IMR-90 (cell line): ENCODE measurements at regions not wholly inside any gene's neighbourhood (a gene's known extent, or its start where the extent isn't known, plus 50 kb on each side); places are given as distances from the start of the nearest gene placed in this dataset.

Source experiments
- ATAC-seq: fragments of 200-7000 bp; cut with Tn5 transposase; 2 replicates; pipeline ENCODE4 v1.9.1; 2020; ENCODE audit warnings: low read depth, mild to moderate bottlenecking, moderate library complexity
- BruUV-seq: library from RNA; stranded (reverse); fragments of 400-500 nt; replicated peaks from 2 replicates; lab custom pipeline; 2021; lab: Mats Ljungman, UMichigan
- CTCF ChIA-PET: fragments of 300-600 bp; formaldehyde crosslinking; extraction: SDS; loops from one replicate; lab custom pipeline; 2021; ENCODE audit warnings: antibody characterized with exemption; lab: Yijun Ruan, JAX
- POLR2A ChIA-PET: fragments of 300-600 bp; sonication (Branson Sonifier 250); formaldehyde crosslinking; loops from one replicate; lab custom pipeline; 2022; ENCODE audit warnings: antibody characterized with exemption; ENCODE audit not compliant: unreplicated experiment; lab: Charles Lee
- DNase-seq: peaks from one replicate; pipeline ENCODE4 v3.0.0; 2013
- H2AFZ ChIP-seq: replicated peaks from 2 replicates; pipeline ENCODE3; 2013; ENCODE audit warnings: low read length, mild to moderate bottlenecking; ENCODE audit not compliant: poor library complexity
- H2AK5ac ChIP-seq: 2 replicates; pipeline ENCODE4 v1.6.1; 2013; ENCODE audit warnings: low read depth, low read length, inconsistent platforms
- H2AK9ac ChIP-seq: replicated peaks from 2 replicates; pipeline ENCODE3; 2013; ENCODE audit warnings: mild to moderate bottlenecking, low read depth, low read length, moderate library complexity; ENCODE audit not compliant: poor library complexity
- H2BK120ac ChIP-seq: 2 replicates; pipeline ENCODE4 v1.6.1; 2013; ENCODE audit warnings: low read depth, low read length, inconsistent platforms
- H2BK15ac ChIP-seq: 3 replicates; pipeline ENCODE4 v1.6.1; 2013; ENCODE audit warnings: low read depth, low read length, inconsistent platforms
- H2BK20ac ChIP-seq: 2 replicates; pipeline ENCODE4 v1.6.1; 2013; ENCODE audit warnings: low read depth, mild to moderate bottlenecking, inconsistent platforms, low read length, moderate library complexity
- H2BK5ac ChIP-seq: 2 replicates; pipeline ENCODE4 v1.6.1; 2013; ENCODE audit warnings: mild to moderate bottlenecking, low read depth, low read length, inconsistent platforms; ENCODE audit not compliant: poor library complexity, severe bottlenecking
- H3K14ac ChIP-seq: replicated peaks from 2 replicates; pipeline ENCODE4 v1.6.1; 2013; ENCODE audit warnings: low read depth, low read length, inconsistent platforms
- H3K18ac ChIP-seq: 2 replicates; pipeline ENCODE4 v1.6.1; 2013; ENCODE audit warnings: low read depth, low read length, control low read depth
- H3K23ac ChIP-seq: 2 replicates; pipeline ENCODE4 v1.6.1; 2013; ENCODE audit warnings: low read depth, low read length, inconsistent platforms
- H3K27ac ChIP-seq: 2 replicates; pipeline ENCODE4 v1.5.1; 2013; ENCODE audit warnings: mild to moderate bottlenecking, control low read depth, low read length; ENCODE audit not compliant: insufficient read depth
- H3K27me3 ChIP-seq: 2 replicates; pipeline ENCODE4 v1.6.1; 2013; ENCODE audit warnings: low read length; ENCODE audit not compliant: control insufficient read depth, insufficient read depth
- H3K36me3 ChIP-seq: 2 replicates; pipeline ENCODE4 v1.6.1; 2013; ENCODE audit warnings: low read length, mixed read lengths; ENCODE audit not compliant: control insufficient read depth, insufficient read depth
- H3K4ac ChIP-seq: 2 replicates; pipeline ENCODE4 v1.6.1; 2013; ENCODE audit warnings: low read depth, low read length, inconsistent platforms
- H3K4me1 ChIP-seq: 2 replicates; pipeline ENCODE4 v1.6.1; 2013; ENCODE audit warnings: low read length, mixed read lengths; ENCODE audit not compliant: control insufficient read depth, insufficient read depth
- H3K4me2 ChIP-seq: 2 replicates; pipeline ENCODE4 v1.6.1; 2013; ENCODE audit warnings: low read depth, mild to moderate bottlenecking, control low read depth, low read length, moderate library complexity
- H3K4me3 ChIP-seq: 2 replicates; pipeline ENCODE4 v1.5.1; 2013; ENCODE audit warnings: low read depth, mild to moderate bottlenecking, control low read depth, low read length, moderate library complexity; ENCODE audit not compliant: insufficient read depth
- H3K56ac ChIP-seq: 2 replicates; pipeline ENCODE4 v1.6.1; 2013; ENCODE audit warnings: low read length, inconsistent platforms; ENCODE audit not compliant: insufficient read depth; ENCODE audit errors: extremely low read depth
- H3K79me1 ChIP-seq, 2 experiments: 2 replicates each; pipeline ENCODE4 v1.6.1; 2013; ENCODE audit warnings: low read length in 2 of 2, inconsistent platforms in 1 of 2, low read depth in 1 of 2
- H3K9ac ChIP-seq: 2 replicates; pipeline ENCODE4 v1.6.1; 2013; ENCODE audit warnings: low read depth, low read length, control low read depth
- H3K9me1 ChIP-seq: 2 replicates; pipeline ENCODE4 v1.6.1; 2013; ENCODE audit warnings: low read length, inconsistent platforms; ENCODE audit not compliant: insufficient read depth
- H3K9me3 ChIP-seq: 2 replicates; pipeline ENCODE4 v1.6.1; 2013; ENCODE audit warnings: low read length; ENCODE audit not compliant: control insufficient read depth, insufficient read depth
- H4K20me1 ChIP-seq: 2 replicates; pipeline ENCODE4 v1.6.1; 2013; ENCODE audit warnings: low read length, inconsistent platforms; ENCODE audit not compliant: insufficient read depth
- H4K5ac ChIP-seq: 2 replicates; pipeline ENCODE4 v1.6.1; 2013; ENCODE audit warnings: mild to moderate bottlenecking, low read depth, low read length, control low read depth
- H4K8ac ChIP-seq, 2 experiments: 2 replicates each; pipeline ENCODE4 v1.6.1; 2013; ENCODE audit warnings: low read depth in 2 of 2, low read length in 2 of 2, control low read depth in 1 of 2, inconsistent platforms in 1 of 2
- H4K91ac ChIP-seq: 2 replicates; pipeline ENCODE4 v1.6.1; 2013; ENCODE audit warnings: low read depth, low read length, inconsistent platforms; ENCODE audit not compliant: insufficient read depth
- CHD1 ChIP-seq: IDR thresholded peaks from 2 replicates; pipeline ENCODE4 v1.6.1; 2012; ENCODE audit warnings: low read depth, low read length, improper control_type of control experiment
- CTCF ChIP-seq: conservative IDR thresholded peaks from 2 replicates; pipeline ENCODE4 v1.5.1; 2012; ENCODE audit warnings: mild to moderate bottlenecking, low read depth, low read length, improper control_type of control experiment
- ELK1 ChIP-seq: fragments of 150-350 bp; IDR thresholded peaks from 2 replicates; pipeline ENCODE4 v1.6.1; 2016; ENCODE audit warnings: low read depth, mild to moderate bottlenecking, low read length, moderate library complexity, borderline replicate concordance
- FOS ChIP-seq: fragments of 150-350 bp; IDR thresholded peaks from 2 replicates; pipeline ENCODE4 v1.6.1; 2016; ENCODE audit warnings: low read depth, low read length
- MXI1 ChIP-seq: IDR thresholded peaks from 2 replicates; pipeline ENCODE4 v1.6.1; 2012; ENCODE audit warnings: low read depth, mild to moderate bottlenecking, low read length, moderate library complexity, borderline replicate concordance
- NFE2L2 ChIP-seq: fragments of 150-350 bp; IDR thresholded peaks from 2 replicates; pipeline ENCODE4 v1.6.1; 2016; ENCODE audit warnings: low read depth, mild to moderate bottlenecking, low read length
- POLR2A ChIP-seq: IDR thresholded peaks from 2 replicates; pipeline ENCODE4 v1.6.1; 2012; ENCODE audit warnings: mild to moderate bottlenecking, low read depth, low read length
- RCOR1 ChIP-seq: IDR thresholded peaks from 2 replicates; pipeline ENCODE4 v1.6.1; 2012; ENCODE audit warnings: mild to moderate bottlenecking, low read length, improper control_type of control experiment; ENCODE audit not compliant: insufficient replicate concordance
- whole genome bisulfite sequencing, 2 experiments: methylation state at CpG; one replicate each; pipeline versions ENCODE4 v1.1.5 to v1.1.7; 2013; ENCODE audit warnings: missing lambda C conversion rate in 2 of 2; ENCODE audit not compliant: insufficient read length in 1 of 2; ENCODE audit errors: extremely low coverage in 2 of 2; 5-methylcytosine and 5-hydroxymethylcytosine counted together
- dilution Hi-C: fragments of 300-500 bp; cut with HindIII; formaldehyde crosslinking; loops from one replicate; pipeline ENCODE4 v1.14.3; 2018; ENCODE audit warnings: low sequenced_read_pairs; ENCODE audit not compliant: unreplicated experiment
- in situ Hi-C: fragments of 300-500 bp; cut with MboI; formaldehyde crosslinking; loops from 3 replicates; pipeline ENCODE4 v1.14.3; 2019; ENCODE audit warnings: low sequenced_read_pairs, inconsistent platforms, mixed read lengths
- intact Hi-C: fragments of 100-400 bp; cut with micrococcal nuclease; formaldehyde crosslinking; loops from 2 replicates; pipeline ENCODE4 v1.10.0; 2022

- Histone ChIP-seq H2AK5ac (no peak overlapping the region), H3K18ac (no peak overlapping the region), H3K79me1 (no peaks in the 10 kb centered on the region), H3K9me3 (peaks cover 39% of the 10 kb centered on the region), H4K8ac (no peak overlapping the region), H2AFZ (no peak overlapping the region), H4K5ac (no peak overlapping the region), H2BK5ac (no peak overlapping the region), H3K56ac (no peak overlapping the region), H2BK20ac (no peak overlapping the region), H3K23ac (no peak overlapping the region), H3K14ac (no peak overlapping the region), H3K4me3 (no peak overlapping the region), H3K4me1 (no peaks in the 10 kb centered on the region), H3K9ac (no peak overlapping the region), H4K91ac (no peak overlapping the region), H3K36me3 (no peaks in the 10 kb centered on the region), H3K4me2 (no peak overlapping the region), H2BK120ac (no peak overlapping the region), H2AK9ac (no peak overlapping the region), H2BK15ac (no peak overlapping the region), H3K9me1 (no peaks in the 10 kb centered on the region), H3K27ac (no peak overlapping the region), H4K20me1 (no peaks in the 10 kb centered on the region), H3K4ac (no peak overlapping the region), H3K27me3 (no peaks in the 10 kb centered on the region)
- dilution Hi-C loops (no loop called here), in situ Hi-C loops (no loop called here), intact Hi-C loops (no loop called here)
- 56% methylated on average over 2 of the region's 5 CpGs; no CpG with 5 or more reads in 1 of the 2 experiments for WGBS, 2 experiments
- POLR2A ChIA-PET, result no interaction called here
- CTCF ChIA-PET, result no interaction called here
- no peak for DNase-seq
- no peak for ATAC-seq
- TF ChIP-seq MXI1, result no peak
- TF ChIP-seq POLR2A, result no peak
- TF ChIP-seq CHD1, result no peak
- TF ChIP-seq NFE2L2, result no peak
- no peak for TF ChIP-seq CTCF
- no peak for TF ChIP-seq RCOR1
- no peak for TF ChIP-seq FOS
- TF ChIP-seq ELK1, result no peak
- BruUV-seq, result no TSS peak
These were observed 558.0 kb upstream of the MKI67 start for GRCh38 chr10:128684215-128684614.
